HuH-7.5 (cell line): ENCODE measurements at regions not wholly inside any gene's neighbourhood (a gene's known extent, or its start where the extent isn't known, plus 50 kb on each side); places are given as distances from the start of the nearest gene placed in this dataset.
"Not testable (repeated sequence)": the region's sequence is repeated elsewhere in the genome, so short reads cannot be mapped to it uniquely, and the experiment has no call there.

ENCODE experiments used
- DNase-seq: peaks from one replicate; pipeline ENCODE4 v3.0.0; 2011; ENCODE audit warnings: low spot score

DNA sequence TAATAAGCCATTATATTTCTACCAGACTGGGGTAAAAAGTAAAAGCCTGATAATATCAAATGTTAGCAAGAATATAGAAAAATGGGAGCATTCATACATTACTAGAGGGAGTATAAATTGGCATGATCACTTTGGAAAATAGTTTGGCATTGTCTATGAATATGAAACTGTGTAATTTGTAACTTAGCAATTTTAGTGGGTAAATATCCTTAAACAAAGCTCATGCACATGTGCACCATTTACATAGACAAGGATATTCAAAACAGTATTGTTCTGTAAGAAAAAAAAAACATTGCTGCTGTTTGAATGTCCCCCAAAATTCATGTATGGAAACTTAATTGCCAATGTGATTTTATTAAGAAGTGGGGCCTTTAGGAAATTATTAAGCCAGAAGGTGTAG lies 166.4 kb upstream of the SLC27A6 start:
- DNase-seq, result no peak

DNA sequence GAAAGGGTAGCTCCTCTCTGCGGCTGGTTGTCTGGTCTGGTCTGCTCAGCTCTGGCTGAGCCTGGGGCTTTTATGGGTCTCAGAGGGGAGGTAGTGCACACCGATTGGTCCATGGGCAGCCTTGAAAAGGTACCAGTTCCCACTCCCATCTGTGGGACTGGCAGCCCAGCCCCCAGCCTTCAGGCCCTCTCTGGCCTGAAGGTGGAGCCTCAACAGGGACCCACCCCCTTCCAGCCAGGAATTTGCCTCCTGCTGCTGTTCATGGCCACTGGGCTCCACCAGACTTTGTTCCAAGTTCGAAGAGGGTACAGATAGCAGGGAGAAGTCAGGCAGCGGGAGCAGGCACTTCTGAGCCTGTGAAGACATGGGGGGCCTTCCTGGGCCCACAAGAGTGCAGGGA lies 165.3 kb upstream of the SLC27A6 start:
- DNase-seq, result no peak

DNA sequence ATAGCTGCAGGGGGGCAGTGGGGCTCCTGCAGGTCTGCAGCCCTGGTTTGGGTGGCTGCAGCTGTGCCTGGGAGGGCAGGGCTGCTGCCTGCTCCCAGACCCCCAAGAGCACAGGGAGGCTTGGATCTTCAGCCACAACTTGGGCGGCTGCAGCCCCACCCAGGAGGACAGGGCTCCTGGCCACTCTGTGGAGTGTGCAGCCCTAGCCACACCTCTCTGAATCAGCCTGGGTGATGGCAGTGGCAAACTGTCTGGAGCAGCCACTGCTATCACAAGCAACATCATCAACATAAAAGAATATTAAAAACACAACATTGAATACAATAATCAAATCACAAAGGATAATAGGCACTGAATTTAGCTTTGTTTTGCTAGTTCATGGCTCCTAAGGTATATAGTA lies 164.9 kb upstream of the SLC27A6 start:
- DNase-seq, result no peak

DNA sequence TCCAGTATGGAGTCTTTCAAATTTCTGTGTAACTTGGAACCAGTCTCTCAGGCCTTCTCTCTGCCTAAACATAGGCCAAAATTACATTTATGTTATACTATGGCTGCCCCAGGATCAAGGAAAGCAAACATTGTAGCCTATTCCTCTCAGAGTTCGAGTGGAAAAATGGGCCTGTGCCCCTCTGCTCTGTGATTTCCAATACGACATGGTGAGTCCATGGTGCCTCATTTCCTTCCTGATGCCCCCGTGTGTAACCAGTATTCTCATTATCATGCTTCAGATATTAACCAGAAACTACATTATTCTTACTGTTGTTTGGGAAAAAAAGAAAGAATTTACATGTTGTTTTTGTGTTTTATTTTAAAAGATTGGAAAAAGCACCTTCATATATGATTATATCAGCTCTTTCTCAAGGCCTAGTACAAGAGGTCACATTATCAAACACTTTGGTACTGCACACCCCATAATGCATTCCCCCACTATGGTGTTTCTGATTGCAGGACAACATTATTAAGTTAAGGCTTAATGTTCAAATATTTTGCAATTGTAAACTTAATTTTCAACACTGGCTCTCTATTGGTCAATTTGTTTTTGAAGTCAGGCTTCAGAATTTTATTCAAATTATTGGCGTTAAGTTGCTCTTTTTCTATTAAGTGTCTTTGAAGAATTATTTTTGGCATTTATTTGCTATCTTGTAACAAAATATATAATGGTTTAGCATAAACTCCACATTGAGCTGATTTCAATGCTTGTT lies 151.8 kb upstream of the SLC27A6 start:
- DNase-seq, result no peak

DNA sequence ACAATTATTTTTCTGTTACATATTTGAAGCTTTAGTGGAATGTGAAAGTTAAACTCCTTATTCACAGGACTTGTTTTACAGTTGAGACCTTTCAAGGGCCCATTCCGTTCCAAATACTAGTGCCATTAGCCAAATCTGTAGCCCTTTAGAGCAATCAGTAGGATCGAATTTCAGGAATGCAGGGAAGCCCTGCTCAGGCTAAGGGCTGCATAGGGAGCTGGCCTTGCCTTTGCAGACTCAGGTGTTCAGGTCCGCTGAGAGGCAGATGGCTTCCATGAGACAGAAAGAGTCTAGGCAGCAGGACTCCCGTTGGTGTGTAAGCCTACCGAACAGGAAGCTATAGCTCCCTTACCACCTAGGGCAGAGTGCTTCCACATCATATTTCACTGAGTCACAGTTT lies 150.1 kb upstream of the SLC27A6 start:
- DNase-seq, result no peak

DNA sequence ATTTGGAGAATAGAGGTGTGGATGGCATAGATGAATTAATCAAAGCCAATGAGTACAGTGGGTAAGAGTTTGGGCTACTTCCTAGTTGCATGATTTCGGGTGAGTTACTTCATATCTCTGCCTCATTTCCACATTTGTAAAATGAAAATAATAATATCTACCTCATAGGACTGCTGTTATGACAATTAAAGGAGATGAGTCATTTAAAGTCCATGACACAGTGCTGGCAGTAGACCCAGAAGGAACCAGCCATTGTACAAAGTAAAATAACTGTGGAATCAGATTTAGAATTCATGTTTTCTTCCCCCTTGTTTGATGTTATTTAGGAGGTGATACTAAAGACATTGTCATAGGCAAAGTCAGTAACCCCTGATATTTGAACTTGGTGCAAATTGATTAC lies 139.5 kb upstream of the SLC27A6 start:
- no peak for DNase-seq

DNA sequence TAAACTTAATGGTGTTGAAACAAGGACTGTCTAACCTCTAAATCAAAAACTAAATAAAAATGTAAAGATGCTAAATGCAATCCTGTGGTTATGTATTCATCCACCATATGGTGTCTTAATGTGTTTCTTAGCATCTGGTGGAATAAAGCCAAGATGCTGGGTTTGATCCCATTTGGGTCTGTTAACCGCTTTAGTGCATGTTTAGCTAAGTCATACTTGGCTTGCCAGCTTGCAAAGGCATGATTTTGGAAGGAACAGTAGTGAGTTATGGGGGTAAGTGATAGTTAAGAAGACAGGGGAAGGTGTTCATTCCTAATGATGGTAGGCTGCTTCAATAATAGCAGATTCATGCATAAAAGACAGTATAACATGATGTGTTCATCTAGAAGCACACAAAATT lies 139.0 kb upstream of the SLC27A6 start:
- DNase-seq, result no peak

DNA sequence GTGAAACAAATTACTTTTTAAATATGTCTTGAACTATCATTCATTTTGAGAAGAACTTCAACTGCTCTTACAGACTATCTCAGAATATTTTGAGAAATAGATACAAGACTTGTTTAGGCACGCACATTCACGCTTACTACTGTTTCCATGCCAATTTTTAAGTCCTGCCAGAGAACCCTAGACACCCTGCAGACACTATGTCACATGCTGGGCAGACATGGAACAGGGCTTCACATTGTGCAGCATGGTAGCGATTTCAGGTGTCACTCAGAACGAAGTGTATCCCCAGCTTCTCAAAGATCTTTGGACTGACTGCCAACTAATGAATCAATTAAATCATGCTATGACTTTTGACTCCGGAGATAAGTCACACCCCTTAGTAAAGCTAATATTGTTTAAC lies 128.7 kb upstream of the SLC27A6 start:
- DNase-seq, result no peak

DNA sequence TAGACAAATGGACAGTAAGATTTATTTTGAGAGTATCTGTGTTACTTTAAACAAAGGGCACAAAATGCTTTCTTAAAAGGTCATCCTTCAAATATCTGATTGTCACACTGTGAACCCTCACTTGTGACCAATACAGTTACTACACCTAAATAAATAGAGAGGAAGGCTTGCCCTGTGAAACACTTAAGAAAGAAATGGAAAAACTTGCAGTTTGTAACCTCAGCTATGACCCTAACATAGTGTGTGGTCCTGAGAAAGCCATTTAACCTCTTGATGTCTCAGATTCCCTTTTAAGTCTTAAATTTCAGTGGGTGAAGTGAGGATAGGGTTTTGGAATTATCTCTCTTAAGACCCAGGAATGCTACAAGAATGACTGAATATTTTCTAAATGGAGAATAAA lies 126.7 kb upstream of the SLC27A6 start:
- no peak for DNase-seq

DNA sequence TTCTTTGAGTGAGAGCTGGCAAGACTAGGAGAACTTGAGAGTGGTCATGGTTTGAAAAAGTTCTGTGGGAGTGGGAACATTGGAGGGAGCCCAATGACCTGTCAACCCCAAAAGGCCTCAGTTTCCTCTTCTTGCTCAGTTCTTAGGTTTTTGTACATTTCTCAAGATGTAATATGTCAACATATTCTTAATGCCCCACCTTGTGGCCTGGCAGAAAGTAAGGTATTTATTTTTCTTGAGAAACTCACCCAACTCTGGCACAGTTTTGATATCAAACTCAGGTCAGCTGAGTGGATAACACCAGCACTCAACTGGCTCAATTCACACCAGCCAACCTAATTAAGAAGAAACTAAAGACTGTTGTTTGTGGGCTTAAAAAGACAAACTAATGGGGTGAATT lies 123.0 kb upstream of the SLC27A6 start:
- DNase-seq, result no peak

DNA sequence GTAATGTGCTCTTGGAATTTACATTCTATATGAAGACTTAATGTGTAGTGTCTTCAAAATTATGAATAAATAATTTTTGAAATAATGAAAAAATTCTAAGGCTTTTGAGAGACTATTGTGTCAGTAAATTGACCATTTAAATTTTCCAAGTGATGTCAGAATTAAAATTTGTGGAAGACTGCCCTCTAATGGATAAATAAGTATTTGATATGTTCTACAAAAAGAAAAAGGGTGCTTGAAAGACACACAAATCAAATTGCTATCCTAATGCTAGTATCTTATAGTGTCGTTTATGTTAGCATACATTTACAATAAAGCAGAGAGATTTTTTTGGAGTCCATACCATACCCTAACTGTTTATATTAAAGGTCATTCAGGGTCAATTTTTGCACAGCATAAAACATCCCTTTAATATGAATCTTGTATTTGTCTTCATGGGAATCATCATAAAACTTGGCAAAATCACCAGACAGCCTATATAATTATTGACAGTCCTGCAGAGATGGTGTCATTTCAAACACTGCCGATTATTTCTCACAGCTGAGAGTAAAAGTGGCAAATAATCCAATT lies 120.8 kb upstream of the SLC27A6 start:
- DNase-seq, result no peak

DNA sequence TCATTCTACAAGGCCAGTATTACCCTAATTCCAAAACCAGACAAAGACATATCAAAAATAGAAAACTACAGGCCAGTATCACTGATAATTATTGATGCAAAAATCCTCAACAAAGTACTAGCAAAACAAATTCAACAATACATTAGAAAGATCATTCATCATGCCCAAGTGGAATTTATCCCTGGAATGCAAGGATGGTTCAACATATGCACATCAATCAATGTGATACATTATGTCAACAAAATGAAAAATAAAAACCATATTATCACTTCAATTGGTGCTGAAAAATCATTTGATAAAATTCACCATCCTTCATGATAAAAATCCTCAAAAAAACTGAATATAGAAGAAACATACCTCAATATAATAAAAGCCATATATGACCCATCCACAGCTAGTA lies 115.2 kb upstream of the SLC27A6 start:
- no peak for DNase-seq

DNA sequence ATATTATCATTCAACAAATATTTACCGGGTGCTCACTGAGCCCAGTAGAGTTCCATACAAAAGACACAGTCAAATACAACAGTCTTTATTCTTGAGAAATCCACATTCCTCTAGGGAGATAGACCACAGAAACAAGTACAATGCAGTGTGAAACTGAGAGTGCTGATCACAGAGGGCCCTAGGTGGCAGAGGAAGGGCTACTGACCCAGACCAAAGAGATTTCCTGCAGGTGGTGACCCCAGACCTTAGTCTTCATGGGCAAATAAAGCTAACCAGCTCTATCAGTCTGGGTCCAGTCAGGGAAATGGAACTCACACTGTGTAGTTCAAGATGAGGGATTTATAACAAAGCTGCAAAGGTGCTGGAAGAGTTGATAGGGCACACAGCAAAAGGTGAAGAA lies 110.4 kb upstream of the SLC27A6 start:
- no peak for DNase-seq

DNA sequence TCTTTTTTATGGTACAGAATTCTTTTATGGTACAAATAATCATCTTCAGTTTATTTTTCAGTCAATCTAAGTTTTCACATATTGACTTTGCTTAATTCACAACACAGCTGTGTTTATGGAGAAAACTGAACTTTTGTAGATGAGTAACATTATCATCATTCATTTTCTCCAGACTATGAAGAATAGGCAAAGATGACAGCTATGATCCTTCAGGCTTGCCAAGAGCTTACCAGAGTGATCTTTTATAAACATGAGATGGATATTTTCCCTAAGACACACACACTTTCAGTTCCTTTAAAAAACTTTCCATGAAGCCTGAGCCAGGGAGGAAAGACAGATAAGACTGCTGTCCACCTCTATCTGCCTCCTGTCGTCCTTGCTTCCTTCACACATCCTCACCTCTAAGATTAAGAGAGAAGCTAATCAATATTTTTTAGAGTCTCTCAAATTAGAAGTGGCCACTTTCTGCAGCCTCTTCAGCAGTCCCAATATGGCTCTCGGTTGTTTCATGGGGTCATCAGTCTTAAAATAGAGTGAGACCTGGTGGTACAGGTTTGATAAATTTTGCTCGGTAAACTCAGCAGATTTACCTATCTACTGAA lies 108.1 kb upstream of the SLC27A6 start:
- no peak for DNase-seq

DNA sequence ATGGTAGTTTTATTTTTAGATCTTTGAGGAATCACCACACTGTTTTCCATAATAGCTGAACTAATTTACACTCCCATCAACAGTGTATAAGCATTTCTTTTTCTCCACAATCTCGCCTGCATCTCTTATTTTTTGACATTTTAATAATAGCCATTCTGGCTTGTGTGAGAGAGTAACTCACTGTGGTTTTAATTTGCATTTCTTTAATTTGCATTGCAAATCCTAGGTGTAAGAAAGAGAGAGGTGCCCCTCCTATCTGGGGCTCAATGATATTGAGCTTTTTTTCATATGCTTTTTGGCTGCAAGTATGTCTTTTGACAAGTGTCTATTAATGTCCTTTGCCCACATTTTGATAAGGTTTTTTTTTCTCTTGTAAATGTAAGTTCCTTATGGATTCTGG lies 106.3 kb upstream of the SLC27A6 start:
- DNase-seq, result no peak

DNA sequence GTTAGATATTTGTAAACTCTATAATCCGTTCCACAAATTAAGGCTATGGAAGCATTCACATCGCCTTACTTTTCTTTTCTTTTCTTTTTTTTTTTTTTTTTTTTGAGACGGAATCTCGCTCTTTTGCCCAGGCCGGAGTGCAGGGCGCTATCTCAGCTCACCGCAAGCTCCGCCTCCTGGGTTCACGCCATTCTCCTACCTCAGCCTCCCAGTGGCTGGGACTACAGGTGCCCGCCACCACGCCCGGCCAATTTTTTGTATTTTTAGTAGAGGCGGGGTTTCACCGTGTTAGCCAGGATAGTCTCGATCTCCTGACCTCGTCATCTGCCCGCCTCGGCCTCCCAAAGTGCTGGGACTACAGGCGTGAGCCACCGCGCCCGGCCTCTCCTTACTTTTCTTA lies 104.1 kb upstream of the SLC27A6 start:
- DNase-seq, result not testable (repeated sequence)

DNA sequence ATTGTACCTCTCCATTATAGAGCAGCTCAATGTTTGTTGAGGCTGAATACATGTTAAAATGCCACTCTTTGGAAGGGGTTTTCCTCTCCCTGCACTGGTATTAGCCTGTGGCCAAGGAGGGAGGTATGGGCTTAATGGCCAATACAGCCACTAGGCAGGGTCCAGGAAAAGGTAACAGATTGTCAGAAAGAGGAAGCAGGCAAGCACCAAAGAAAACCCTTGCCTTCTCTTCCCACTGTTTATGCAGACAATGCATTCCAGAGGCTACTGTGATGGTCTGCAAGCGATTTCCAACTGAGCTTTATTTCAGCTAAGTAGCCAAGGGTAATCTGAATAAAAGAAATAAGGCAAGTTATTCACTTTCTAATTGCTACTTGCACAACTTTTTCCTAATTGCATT lies 95.3 kb upstream of the SLC27A6 start:
- no peak for DNase-seq

DNA sequence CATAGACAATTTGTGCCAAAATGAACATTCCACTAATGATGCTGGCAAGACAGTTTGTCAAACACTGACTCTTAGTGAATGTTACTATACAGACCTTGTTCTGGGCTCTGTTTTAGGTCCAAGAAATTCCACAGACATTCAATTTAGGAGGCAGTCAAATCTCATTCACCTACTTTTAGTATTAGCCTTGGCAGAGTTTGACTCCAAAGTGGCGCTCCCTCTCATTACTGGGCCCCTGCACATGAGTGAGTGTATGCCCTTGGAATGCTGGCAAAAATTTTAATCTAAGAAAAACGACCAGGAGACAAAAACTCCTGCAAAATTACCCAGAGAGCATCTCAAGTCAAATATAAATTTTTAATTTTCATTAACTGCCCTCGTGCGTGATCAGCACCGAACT lies 94.9 kb upstream of the SLC27A6 start:
- DNase-seq, result no peak

DNA sequence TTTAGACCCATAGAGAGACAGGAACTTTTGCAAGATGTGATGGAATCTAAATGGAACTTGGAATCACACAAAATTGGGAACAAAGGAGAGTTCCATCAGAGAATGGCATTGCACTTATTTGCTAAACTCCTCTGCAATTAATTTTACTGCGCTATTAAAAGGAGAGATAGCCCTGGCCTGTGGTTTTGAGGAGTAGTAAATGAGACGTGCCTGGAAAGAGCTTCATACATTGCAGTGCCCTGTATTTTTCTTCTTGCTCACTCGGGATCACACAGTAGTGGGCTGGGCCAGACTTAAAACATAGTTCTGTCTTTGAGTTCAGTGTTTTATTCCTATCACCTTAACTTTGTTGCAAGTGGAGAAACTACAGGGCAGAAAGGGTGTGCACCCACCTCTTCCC lies 94.4 kb upstream of the SLC27A6 start:
- DNase-seq, result no peak

DNA sequence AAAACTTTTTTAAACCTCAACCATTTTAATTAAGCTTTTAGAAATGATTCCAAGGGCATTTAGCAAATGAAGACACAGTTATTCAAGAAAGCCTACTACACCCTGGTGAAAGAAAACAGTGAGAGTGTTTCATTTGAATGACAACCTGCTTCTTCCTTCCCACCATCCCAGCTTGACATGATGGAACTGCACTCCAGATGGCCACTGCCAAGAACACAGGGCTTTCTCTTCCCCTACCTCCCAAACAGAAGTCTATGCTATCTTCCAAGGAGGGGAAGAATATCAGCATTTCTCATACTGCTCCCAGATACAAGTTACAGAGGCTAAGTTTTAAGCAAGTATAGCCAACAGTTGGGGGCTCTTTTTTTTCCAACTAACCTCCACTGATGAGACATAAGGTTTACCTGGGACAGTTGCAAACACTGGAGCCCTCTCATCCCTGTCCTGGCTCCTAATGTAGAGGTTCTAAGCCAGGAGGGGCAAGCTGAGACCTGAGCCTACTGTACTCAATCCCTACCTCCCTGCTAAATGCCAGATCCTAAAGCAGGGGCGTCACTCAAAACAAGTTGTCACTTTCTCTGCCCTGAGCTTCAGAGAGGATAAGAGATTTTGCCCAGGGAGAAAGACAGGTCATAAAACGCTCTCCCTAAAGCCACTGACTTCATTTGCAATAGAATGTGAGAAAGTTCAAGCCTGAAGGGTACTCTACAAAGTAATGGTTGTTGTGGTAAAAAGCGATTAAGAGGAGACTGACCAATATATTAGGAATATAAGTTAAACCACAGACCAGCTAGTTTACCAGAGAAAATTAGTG lies 88.5 kb upstream of the SLC27A6 start:
- DNase-seq, result no peak

DNA sequence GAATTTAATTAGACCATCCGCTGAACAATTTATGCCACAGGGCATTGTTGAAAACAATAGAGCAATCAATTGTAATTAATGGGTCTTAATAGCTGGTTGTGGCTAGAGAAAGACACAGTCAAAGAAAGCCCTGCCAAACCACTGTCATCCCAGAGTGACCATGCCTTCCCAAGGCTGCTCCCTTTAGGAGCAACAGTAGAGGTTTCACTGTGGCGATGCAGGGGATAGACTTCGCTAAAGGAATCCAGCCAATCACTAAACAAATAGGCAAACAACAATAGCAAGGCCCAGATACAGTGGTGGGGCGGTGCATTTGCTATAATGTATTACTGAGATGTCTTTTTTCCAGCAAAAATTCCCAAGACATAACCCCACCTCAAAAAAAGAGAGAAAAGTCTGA lies 87.8 kb upstream of the SLC27A6 start:
- no peak for DNase-seq

DNA sequence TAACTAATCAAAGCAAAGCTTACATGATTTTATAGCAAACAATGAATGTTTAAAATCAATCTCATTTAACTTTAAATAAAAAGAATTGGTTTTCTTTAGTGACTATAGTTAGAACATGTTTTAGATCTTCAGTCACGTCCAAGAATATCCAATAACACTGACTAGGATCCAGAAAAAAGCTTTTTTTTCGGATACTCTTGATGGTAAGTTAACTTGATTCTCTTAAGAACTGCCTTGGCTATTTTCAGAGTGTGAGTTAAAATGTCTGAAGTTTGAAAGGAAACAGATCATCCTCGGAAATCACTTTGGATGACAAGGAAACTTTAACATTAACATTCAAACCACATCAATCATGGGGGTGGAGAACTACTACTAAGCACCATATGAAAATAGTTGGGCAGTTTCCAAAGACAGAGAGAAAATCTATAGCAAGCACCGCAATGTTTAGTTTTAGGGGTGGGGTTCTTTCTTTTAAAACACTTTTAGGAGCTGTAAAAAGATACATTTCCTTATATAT lies 83.7 kb upstream of the SLC27A6 start:
- no peak for DNase-seq
